Hepatocyte (in vitro differentiated cells): ENCODE measurements at regions not wholly inside any gene's neighbourhood (a gene's known extent, or its start where the extent isn't known, plus 50 kb on each side); places are given as distances from the start of the nearest gene placed in this dataset.

ENCODE experiments used
- CTCF ChIP-seq: fragments of 200-600 bp; sonication (generic); IDR thresholded peaks from 2 replicates; pipeline ENCODE4 v1.5.1; 2016; ENCODE audit warnings: antibody characterized with exemption, mild to moderate bottlenecking; ENCODE audit not compliant: poor library complexity
- EZH2 ChIP-seq: fragments of 200-600 bp; sonication (generic); IDR thresholded peaks from 2 replicates; pipeline ENCODE4 v1.6.1; 2016; ENCODE audit warnings: antibody characterized with exemption, mild to moderate bottlenecking, borderline replicate concordance
- EZH2phosphoT487 ChIP-seq: fragments of 200-600 bp; sonication (generic); IDR thresholded peaks from one replicate; pipeline ENCODE4 v1.6.1; 2018; ENCODE audit warnings: antibody characterized with exemption, mild to moderate bottlenecking, low read depth, moderate library complexity; ENCODE audit not compliant: unreplicated experiment, severe bottlenecking

- no peak for TF ChIP-seq CTCF
- TF ChIP-seq EZH2phosphoT487 = no peak
- no peak for TF ChIP-seq EZH2
Measured at GRCh38 chr5:74408150-74409043, 232.1 kb downstream of the ENC1 start.
